ENCODE measurements at regions not wholly inside any gene's neighbourhood (a gene's known extent, or its start where the extent isn't known, plus 50 kb on each side); places are given as distances from the start of the nearest gene placed in this dataset.

GRCh38 chr10:52486840-52487611 is 172.9 kb downstream of the DKK1 start:
- Mint-ChIP-seq H3K27me3 (ENCODE audit: insufficient read depth, unreplicated experiment) (no peaks in the 10 kb centered on the region), H3K36me3 (ENCODE audit: insufficient read depth, unreplicated experiment) (no peaks in the 10 kb centered on the region)

DNA sequence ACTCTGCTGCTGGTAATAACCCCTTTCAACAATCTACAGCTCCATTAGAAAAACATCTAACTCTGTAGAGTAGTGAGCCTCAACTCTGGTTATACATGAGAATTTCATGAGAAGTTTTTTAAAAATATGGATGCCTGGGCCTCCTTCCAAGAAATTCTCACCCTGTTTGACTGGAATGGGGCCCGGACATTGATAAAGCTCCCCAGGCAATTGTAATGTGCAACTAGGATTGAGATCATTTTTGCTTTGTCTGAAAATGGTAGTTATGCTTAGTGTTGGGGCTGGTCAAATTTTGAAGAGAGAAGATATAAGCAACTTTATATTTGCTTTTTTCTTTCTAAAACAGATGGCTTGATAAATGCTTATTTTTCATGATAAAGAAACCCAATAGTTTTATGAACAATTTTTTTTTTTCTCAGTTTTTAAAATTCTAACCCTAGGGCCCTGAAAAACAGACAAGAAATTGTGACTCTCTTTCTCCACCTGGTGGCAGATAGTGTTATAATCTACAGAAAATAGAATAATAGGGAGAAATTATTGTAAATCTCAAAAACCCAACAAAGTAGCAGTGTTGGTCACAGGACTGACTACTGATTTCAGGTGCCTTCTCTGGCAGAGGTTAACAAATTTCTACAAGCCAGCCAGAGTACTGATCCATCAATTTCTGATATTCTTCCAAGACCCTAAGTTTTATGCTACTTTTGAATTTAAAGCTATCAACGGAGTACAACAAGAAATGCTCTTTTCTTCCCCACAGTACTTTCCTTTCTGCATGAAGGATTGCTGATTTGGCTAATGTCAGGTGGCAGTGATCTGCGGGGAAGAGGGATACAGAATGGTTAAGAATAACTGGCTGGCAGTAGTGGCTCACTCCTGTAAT is 174.8 kb downstream of the DKK1 start:
- Mint-ChIP-seq H3K27me3 (ENCODE audit: insufficient read depth, unreplicated experiment) (no peaks in the 10 kb centered on the region), H3K27ac (ENCODE audit: low read depth, unreplicated experiment) (peak overlapping the region; percentile 88), H3K36me3 (ENCODE audit: insufficient read depth, unreplicated experiment) (no peaks in the 10 kb centered on the region), H3K4me1 (ENCODE audit: insufficient read depth, unreplicated experiment) (peaks cover 15% of the 10 kb centered on the region), H3K4me3 (ENCODE audit: unreplicated experiment) (no peak overlapping the region), H3K9me3 (ENCODE audit: unreplicated experiment) (no peaks in the 10 kb centered on the region)
- peak; percentile 71 for DNase-seq (ENCODE audit: unreplicated experiment)
- peak; percentile 53 for TF ChIP-seq CTCF (IDR thresholded peaks at IDR 0.05; ENCODE audit: unreplicated experiment)
- POLR2A ChIA-PET = interaction anchor here (0.6 to 6.8 kb wide), 13 partner anchors 37 to 417 kb away, joined by 3 to 86 read pairs (median 10); partner anchors contain the start of gene DKK1
- no TSS peak for BruUV-seq (replicated peaks)
- intact Hi-C loops (cut with micrococcal nuclease) = loop anchor here (1.0 to 2.0 kb wide), 3 partner anchors 34 to 175 kb away; partner anchors contain the start of gene DKK1
- CTCF ChIA-PET = interaction anchor here (0.6 to 12.6 kb wide), 34 partner anchors 9 to 448 kb away, joined by 3 to 389 read pairs (median 4); partner anchors contain the start of gene DKK1

More at GRCh38 chr10:52486840-52487611, 172.9 kb downstream of the DKK1 start:
- TF ChIP-seq CTCF (IDR thresholded peaks at IDR 0.05; ENCODE audit: unreplicated experiment) = no peak
- DNase-seq (ENCODE audit: unreplicated experiment) = peak; percentile 66
- CTCF ChIA-PET = interaction anchor here (0.6 to 12.6 kb wide), 24 partner anchors 12 to 271 kb away, joined by 3 to 389 read pairs (median 4); partner anchors contain the start of gene DKK1
- TSS peak; percentile 83 for BruUV-seq (replicated peaks)
- intact Hi-C loops (cut with micrococcal nuclease) = no loop called here
- peaks cover 15% of the 10 kb centered on the region for H3K4me1 Mint-ChIP-seq (ENCODE audit: insufficient read depth, unreplicated experiment)
- peak overlapping the region; percentile 88 for H3K27ac Mint-ChIP-seq (ENCODE audit: low read depth, unreplicated experiment)
- H3K4me3 Mint-ChIP-seq (ENCODE audit: unreplicated experiment) = no peak overlapping the region
- H3K9me3 Mint-ChIP-seq (ENCODE audit: unreplicated experiment) = no peaks in the 10 kb centered on the region
- POLR2A ChIA-PET = interaction anchor here (0.7 to 6.8 kb wide), 19 partner anchors 13 to 188 kb away, joined by 3 to 86 read pairs (median 6); partner anchors contain the start of gene DKK1

- no peaks in the 10 kb centered on the region for H3K27me3 Mint-ChIP-seq (ENCODE audit: insufficient read depth, unreplicated experiment)
- no peaks in the 10 kb centered on the region for H3K36me3 Mint-ChIP-seq (ENCODE audit: insufficient read depth, unreplicated experiment)
- POLR2A ChIA-PET = interaction anchor here (1.0 to 6.8 kb wide), 4 partner anchors 75 to 177 kb away, joined by 3 to 86 read pairs (median 3); partner anchors contain the start of gene DKK1
- no peak overlapping the region for H3K4me3 Mint-ChIP-seq (ENCODE audit: unreplicated experiment)
- CTCF ChIA-PET = interaction anchor here (0.5 to 12.6 kb wide), 12 partner anchors 12 to 249 kb away, joined by 3 to 389 read pairs (median 4); partner anchors contain the start of gene DKK1
- intact Hi-C loops (cut with micrococcal nuclease) = no loop called here
- no peak for TF ChIP-seq CTCF (IDR thresholded peaks at IDR 0.05; ENCODE audit: unreplicated experiment)
- H3K27ac Mint-ChIP-seq (ENCODE audit: low read depth, unreplicated experiment) = no peak overlapping the region
- H3K4me1 Mint-ChIP-seq (ENCODE audit: insufficient read depth, unreplicated experiment) = peaks cover 13% of the 10 kb centered on the region
- DNase-seq (ENCODE audit: unreplicated experiment) = peak; percentile 22
- H3K9me3 Mint-ChIP-seq (ENCODE audit: unreplicated experiment) = no peaks in the 10 kb centered on the region
- no TSS peak for BruUV-seq (replicated peaks)
Observed at GRCh38 chr10:52491246-52491995, 177.3 kb downstream of the DKK1 start.

All from MCF 10A (cell line).